SW480 (cell line): ENCODE measurements at regions not wholly inside any gene's neighbourhood (a gene's known extent, or its start where the extent isn't known, plus 50 kb on each side); places are given as distances from the start of the nearest gene placed in this dataset.

Experiments used
- DNase-seq: peaks from one replicate; pipeline ENCODE4 v3.0.0-alpha.2; 2016; ENCODE audit warnings: low spot score

DNA sequence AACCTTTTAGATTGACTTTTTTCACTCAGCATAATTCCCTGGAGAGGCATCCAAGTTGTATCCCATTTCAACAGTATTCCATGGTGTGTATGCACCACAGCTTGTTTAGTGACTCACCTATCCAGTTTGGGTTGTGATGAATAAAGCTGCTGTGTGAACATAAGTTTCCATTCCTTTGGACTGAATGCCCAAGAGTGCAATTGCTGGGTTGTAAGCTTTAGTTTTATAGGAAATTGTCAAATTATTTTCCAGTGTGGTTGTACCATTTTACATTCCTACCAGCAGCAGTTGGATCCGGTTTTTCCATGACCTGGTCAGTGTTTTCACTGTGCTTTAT is 60.9 kb upstream of the TMED7 start:
- DNase-seq = no peak

DNA sequence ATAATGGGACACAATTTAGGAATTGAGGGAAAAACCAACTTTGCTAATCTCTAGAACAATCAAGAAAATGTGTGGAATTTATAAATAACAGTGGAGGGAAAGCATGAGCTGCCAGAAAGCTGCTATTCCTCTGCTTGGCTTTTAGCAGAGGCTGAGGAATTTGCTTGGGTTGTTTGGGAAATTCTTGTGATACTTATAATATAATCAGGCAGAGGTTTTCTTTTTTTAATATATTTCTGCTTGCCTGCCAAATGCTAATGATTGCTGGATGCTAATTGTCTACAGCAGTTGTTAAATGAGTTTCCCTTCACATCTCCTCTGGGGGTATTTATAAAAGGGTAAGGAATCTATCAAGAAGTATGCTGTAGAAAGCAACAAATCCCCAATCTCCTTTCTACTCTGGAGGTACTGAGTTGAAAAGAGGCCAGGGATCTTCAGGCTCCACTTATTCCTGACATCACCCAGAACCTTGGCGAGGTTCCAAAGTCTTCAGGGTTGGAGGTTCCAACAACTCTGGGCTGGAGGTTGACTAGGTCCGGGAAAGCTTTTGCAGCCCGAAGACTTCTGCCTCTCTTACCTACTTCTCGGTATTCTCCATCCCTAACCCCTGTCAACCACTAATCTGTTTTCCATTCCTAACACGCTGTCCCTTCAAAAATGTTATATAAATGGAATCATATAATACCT is 60.4 kb upstream of the TMED7 start:
- no peak for DNase-seq

DNA sequence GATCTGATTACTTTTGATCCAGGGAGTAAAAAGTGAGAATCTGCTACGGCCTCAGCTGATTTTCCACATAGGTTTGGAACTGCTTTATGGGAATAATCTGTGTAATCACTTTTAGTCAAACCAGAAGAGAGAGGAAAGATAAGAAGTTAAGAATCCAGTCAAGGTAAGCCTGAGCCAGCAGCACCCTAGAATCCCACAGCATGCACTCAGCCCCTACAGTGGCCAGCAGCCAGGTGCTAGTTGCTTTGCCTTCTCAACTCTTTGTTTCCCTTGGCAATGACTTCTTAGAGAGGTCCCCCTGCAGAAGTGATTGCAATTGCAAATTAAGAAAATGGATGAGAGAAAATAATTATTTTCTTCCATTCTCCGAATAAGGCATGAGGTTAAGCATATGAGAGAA is 59.7 kb upstream of the TMED7 start:
- DNase-seq = no peak

DNA sequence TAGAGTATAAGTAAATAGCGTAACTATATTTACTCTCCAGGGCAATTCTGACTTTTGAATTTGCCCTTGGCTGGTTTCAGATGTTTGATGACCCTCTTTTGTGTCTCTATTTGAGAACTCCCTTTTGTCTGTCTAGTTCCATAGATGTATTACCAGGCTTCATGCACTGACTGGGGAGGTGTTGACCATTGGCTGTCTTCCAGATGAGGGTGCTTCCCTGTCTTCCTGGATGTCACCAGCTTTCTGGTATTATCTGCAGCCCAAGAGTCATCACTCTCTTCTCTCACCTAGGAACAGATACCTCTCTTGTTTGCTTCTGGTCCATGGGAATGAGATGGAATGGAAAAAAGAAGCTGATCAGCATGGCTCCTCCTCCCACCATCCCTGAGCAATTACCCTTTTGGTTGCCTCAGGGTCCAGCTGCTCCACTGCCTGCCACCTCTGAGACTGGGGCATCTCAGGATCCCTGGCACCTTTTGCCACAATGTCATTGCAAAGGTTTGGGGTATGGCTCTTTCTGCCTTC is 58.7 kb upstream of the TMED7 start:
- DNase-seq = no peak

DNA sequence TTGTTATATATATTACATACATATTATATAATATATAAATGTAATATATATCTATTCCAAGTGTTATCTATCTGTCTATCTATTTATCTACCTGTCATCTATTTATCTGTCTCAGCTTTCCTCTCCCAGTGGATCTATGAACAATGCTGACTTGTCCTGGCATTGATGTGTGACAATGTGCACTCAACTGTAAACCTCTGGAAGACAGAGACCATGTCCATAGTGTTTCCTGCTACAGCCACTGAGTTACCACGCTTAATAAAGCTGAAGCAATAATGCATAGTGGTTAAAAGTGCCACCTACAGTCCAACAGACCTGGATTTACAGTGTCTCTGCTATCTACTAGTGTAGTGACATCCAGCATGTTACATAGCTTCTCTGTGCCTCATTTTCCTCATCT is 57.2 kb upstream of the TMED7 start:
- no peak for DNase-seq
